SU-DHL-6 (cell line): ENCODE measurements at regions not wholly inside any gene's neighbourhood (a gene's known extent, or its start where the extent isn't known, plus 50 kb on each side); places are given as distances from the start of the nearest gene placed in this dataset.

Experiments
- EZH2phosphoT487 ChIP-seq: fragments of 200-600 bp; sonication (generic), shearing (Covaris generic); conservative IDR thresholded peaks from 2 replicates; pipeline ENCODE4 v1.6.1; 2018; ENCODE audit warnings: mild to moderate bottlenecking, antibody characterized with exemption, low read length, moderate library complexity, mixed read lengths
- TF ChIP-seq, protein P1 (sequence below): fragments of 200-600 bp; sonication (generic); IDR thresholded peaks from one replicate; pipeline ENCODE4 v1.5.1; 2017; ENCODE audit warnings: antibody characterized with exemption, mild to moderate bottlenecking, low read length, moderate library complexity; ENCODE audit not compliant: insufficient read depth, poor library complexity, severe bottlenecking

DNA sequence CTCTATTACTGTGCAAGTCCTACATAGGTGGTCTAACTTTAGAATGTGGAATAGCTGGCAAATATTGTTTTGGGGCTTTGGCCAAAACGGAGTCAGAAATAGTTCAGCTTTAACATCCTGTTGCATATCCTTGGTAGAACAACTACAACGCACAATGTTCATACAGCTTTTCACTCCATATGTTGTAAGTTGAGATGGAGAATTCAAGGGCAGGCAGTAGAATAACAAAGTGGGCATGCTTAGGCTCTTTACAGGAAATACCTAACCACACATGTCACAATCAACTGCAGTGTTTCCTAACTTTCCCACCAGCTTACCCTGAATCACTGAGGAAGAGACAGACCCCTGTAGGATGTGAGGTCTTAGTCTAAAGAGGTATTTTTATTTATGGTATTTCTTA lies 122.3 kb downstream of the PPP1R3A start:
- TF ChIP-seq, protein P1, sequence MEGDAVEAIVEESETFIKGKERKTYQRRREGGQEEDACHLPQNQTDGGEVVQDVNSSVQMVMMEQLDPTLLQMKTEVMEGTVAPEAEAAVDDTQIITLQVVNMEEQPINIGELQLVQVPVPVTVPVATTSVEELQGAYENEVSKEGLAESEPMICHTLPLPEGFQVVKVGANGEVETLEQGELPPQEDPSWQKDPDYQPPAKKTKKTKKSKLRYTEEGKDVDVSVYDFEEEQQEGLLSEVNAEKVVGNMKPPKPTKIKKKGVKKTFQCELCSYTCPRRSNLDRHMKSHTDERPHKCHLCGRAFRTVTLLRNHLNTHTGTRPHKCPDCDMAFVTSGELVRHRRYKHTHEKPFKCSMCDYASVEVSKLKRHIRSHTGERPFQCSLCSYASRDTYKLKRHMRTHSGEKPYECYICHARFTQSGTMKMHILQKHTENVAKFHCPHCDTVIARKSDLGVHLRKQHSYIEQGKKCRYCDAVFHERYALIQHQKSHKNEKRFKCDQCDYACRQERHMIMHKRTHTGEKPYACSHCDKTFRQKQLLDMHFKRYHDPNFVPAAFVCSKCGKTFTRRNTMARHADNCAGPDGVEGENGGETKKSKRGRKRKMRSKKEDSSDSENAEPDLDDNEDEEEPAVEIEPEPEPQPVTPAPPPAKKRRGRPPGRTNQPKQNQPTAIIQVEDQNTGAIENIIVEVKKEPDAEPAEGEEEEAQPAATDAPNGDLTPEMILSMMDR, result no peak
- no peak for TF ChIP-seq EZH2phosphoT487
